ENCODE measurements at regions not wholly inside any gene's neighbourhood (a gene's known extent, or its start where the extent isn't known, plus 50 kb on each side); places are given as distances from the start of the nearest gene placed in this dataset.

DNA sequence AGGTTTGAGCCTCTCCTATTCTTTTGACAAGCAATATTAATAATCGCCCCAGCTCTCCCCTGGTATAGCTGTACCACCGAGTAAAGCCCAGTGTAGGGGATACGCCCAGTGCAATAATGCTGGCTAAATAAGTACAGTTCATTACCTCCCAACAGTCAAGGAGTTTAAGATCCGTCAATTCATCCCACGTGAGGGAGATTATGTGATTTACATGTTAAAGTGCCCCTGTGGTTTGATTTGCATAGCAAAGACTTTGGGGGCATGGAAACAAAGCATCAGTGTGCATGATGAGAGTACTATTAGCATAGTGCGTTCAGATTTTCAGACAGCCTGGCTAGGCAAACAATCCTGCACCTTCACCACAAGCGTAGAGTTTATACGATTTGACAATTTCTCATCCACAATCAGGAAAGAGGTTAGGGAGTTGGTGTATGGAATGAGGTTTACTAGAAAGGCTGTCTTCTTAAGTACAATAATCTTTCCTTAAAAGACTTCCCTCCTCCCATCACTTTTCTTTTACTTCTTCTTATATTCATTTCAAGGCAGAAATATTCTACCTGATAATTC lies 754.0 kb downstream of the DIAPH3 start:
- TF ChIP-seq CTCF (IDR thresholded peaks at IDR 0.05) (no peak), POLR2A (IDR thresholded peaks at IDR 0.05) (no peak)

Data from Peyer's patch (tissue), 4 donors.